ENCODE measurements at regions not wholly inside any gene's neighbourhood (a gene's known extent, or its start where the extent isn't known, plus 50 kb on each side); places are given as distances from the start of the nearest gene placed in this dataset.
"Not testable (repeated sequence)": the region's sequence is repeated elsewhere in the genome, so short reads cannot be mapped to it uniquely, and the experiment has no call there.

- no peak for DNase-seq (ENCODE audit: low read depth, low spot score)
These were observed 111.7 kb upstream of the IZUMO3 start for GRCh38 chr9:24657387-24657786.

- no peak for DNase-seq (ENCODE audit: low read depth, low spot score)
These were observed 106.5 kb upstream of the IZUMO3 start for GRCh38 chr9:24652181-24652580.

GRCh38 chr9:24628809-24629208 lies 83.1 kb upstream of the IZUMO3 start:
- DNase-seq (ENCODE audit: low read depth, low spot score): not testable (repeated sequence)

GRCh38 chr9:24625097-24625496 lies 79.4 kb upstream of the IZUMO3 start:
- no peak for DNase-seq (ENCODE audit: low read depth, low spot score)

GRCh38 chr9:24624481-24624880 lies 78.8 kb upstream of the IZUMO3 start:
- no peak for DNase-seq (ENCODE audit: low read depth, low spot score)

GRCh38 chr9:24620741-24621140 lies 75.0 kb upstream of the IZUMO3 start:
- DNase-seq (ENCODE audit: low read depth, low spot score): no peak

GRCh38 chr9:24616863-24617262 lies 71.2 kb upstream of the IZUMO3 start:
- DNase-seq (ENCODE audit: low read depth, low spot score): no peak

- no peak for DNase-seq (ENCODE audit: low read depth, low spot score)
These were observed 68.4 kb upstream of the IZUMO3 start for GRCh38 chr9:24614070-24614469.

GRCh38 chr9:24608599-24608998 lies 62.9 kb upstream of the IZUMO3 start:
- no peak for DNase-seq (ENCODE audit: low read depth, low spot score)

- no peak for DNase-seq (ENCODE audit: low read depth, low spot score)
These were observed 57.1 kb upstream of the IZUMO3 start for GRCh38 chr9:24602693-24603352.
